GM18868 (cell line): ENCODE measurements at regions not wholly inside any gene's neighbourhood (a gene's known extent, or its start where the extent isn't known, plus 50 kb on each side); places are given as distances from the start of the nearest gene placed in this dataset.

Experiments
- ATAC-seq: cut with Tn5 transposase; IDR thresholded peaks from one replicate; pipeline ENCODE4 v1.9.1; 2021; ENCODE audit warnings: mild to moderate bottlenecking, moderate library complexity; ENCODE audit not compliant: unreplicated experiment

- ATAC-seq: no peak
Measured at GRCh38 chr2:16615687-16616615, 49.7 kb downstream of the CYRIA start.

DNA sequence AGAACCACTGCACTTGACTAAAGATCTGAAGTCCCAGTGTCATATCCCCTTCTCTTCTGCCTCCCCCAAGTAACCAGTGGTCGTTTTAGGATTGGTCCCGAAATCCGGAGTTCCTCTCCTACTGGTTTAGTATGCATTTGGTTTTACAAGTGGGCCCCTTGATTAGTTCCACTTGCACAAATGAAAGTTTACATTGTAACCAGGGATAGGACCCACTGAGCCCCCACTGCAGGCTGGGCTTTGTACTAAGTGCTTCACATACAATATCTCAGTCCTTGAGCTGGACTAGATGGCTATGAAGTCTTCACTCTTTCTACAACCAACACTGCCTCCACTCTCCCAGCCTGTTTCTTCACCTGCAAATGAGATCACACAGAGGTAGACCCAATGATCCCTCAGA, 50.4 kb downstream of the CYRIA start:
- no peak for ATAC-seq

GRCh38 chr2:16614314-16614860, 51.2 kb downstream of the CYRIA start:
- no peak for ATAC-seq

GRCh38 chr2:16613539-16614011, 52.1 kb downstream of the CYRIA start:
- peak; percentile 42 for ATAC-seq

- ATAC-seq: no peak
Measured at GRCh38 chr2:16612490-16612889, 53.1 kb downstream of the CYRIA start.

DNA sequence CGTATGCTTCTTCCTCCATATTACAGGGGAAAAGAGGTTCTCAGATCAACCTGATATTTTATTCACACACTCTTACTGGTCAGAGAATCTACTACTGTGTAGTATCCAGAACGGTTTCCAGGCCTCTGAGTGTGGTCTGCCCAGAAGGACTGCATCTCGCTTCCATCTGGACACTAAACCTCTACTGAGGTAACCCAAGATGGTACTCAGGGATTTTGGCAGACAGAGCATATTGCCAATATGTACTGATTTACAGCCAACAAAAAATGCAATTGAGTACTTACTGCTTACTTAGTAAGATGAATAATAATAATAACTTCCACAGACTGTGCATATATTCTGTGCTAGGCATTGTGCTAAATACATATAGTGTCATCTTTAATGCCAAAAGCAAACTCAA, 55.8 kb downstream of the CYRIA start:
- ATAC-seq: no peak

GRCh38 chr2:16608661-16609643, 56.7 kb downstream of the CYRIA start:
- peak; percentile 91 for ATAC-seq

GRCh38 chr2:16607301-16607700, 58.3 kb downstream of the CYRIA start:
- no peak for ATAC-seq

- ATAC-seq: no peak
Measured at GRCh38 chr2:16604236-16604635, 61.4 kb downstream of the CYRIA start.

DNA sequence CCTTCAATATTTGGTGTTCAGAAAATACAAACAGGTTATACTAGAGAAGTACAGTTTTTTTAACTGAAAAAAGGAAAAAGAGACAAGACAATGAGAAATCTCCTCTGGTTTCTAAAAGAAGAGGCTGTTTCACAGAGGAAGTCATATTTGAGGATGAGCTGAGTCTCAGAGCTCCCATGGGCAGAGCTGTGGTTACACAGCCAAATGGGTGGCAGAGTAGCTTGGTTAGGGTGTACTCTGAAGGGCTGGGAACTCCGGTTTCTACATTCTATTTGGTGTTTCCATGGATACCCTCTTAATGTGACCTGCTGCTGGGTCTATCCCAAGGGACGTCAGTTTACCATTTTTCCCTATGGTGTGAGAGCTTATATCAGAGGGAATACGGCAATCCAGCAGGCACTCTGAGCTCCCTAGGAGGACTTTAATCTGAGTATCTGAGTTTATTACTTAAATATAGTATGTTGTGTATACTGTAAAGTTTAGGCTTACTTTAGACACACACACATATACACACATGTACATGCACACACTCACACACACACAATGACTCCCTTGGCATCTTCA, 74.2 kb downstream of the CYRIA start:
- no peak for ATAC-seq

DNA sequence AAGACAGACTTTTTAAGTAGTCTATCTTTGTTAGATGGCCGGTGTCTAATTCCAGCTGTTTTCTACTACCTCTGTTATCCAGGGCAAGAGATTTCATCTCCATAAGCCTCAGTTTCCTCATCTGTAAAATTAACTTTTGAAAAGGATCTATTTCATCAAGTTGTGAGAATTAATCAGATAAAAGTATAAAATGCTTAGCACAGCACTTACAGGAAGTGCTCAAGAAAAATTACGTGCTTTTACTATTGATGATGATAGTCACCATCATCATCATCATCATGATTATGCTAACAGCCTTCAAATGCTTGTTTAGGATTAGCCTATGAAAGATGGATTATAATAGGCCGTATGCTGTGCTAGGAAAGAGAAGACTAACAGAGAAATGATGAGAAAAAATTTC, 76.2 kb downstream of the CYRIA start:
- ATAC-seq: no peak

DNA sequence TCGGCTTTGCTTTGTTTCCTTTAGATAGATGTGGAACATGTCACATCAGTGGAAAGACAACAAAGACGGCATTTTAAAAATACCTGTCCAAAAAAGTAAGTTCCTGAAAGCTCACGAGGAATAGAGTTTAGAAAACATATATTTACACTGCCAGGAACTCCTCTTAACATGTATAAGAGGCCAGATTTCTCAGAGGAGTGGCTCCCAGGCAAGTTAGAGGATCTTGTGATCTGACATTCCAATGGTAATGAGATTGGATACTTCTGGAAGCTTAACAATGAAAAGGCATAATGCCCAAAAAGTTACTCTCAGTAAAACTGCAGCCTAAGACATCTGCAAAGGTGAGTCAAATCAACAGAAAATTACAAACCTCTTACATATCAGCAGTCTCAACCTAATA, 77.1 kb downstream of the CYRIA start:
- ATAC-seq: no peak

DNA sequence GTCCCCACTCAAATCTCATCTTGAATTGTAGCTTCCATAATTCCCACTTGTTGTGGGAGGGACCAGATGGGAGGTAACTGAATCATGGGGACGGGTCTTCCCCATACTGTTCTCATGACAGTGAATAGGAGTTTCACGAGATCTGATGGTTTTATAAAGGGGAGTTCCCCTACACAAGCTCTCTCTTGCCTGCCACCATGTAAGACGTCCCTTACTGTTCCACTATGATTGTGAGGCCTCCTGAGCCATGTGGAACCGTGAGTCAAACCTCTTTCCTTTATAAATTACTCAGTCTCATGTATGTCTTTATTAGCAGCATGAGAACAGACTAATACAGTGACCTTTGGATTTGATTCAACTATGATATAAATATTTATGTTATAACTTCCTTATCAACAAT, 78.0 kb downstream of the CYRIA start:
- ATAC-seq: no peak

GRCh38 chr2:16584824-16585540, 80.7 kb downstream of the CYRIA start:
- ATAC-seq: no peak

- no peak for ATAC-seq
Measured at GRCh38 chr2:16584084-16584483, 81.5 kb downstream of the CYRIA start.

- ATAC-seq: no peak
Measured at GRCh38 chr2:16581241-16581640, 84.4 kb downstream of the CYRIA start.

DNA sequence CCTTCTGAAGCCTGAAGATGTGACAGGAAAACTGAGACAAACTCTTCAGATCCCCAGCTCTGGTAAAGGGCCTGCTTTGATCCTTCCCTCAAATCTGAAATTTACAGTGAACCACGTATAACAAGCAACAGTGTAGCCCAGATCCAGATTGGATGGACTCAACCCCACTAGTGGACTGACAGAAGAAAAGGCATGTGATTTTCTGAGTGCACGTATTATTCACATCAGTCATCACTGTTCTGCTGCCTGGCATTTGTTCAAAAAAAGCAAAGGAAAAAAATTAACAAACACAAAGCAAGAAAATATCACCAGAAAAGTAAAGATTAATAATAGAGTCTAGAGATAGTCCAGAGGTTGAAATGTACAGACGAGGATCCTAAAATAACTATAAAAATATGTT, 87.6 kb downstream of the CYRIA start:
- no peak for ATAC-seq

DNA sequence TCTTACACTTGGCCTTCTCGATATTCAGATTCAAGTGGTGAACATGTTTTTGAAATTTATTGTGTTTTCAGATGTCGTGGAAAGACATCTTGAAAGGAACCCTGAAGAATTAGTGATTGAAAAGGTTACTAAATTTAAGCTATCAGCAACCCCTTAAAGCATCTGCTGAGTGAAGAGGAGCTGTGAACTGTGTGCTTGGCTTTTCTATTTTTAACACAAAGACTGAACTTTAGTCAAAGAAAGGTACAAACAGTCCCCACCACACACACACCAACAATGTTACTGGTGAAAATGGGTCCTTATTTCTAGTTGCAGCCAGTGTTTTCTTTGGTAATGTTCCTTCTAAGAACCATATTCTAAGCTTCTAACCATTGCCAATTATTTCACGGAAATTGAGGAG, 95.1 kb downstream of the CYRIA start:
- no peak for ATAC-seq

DNA sequence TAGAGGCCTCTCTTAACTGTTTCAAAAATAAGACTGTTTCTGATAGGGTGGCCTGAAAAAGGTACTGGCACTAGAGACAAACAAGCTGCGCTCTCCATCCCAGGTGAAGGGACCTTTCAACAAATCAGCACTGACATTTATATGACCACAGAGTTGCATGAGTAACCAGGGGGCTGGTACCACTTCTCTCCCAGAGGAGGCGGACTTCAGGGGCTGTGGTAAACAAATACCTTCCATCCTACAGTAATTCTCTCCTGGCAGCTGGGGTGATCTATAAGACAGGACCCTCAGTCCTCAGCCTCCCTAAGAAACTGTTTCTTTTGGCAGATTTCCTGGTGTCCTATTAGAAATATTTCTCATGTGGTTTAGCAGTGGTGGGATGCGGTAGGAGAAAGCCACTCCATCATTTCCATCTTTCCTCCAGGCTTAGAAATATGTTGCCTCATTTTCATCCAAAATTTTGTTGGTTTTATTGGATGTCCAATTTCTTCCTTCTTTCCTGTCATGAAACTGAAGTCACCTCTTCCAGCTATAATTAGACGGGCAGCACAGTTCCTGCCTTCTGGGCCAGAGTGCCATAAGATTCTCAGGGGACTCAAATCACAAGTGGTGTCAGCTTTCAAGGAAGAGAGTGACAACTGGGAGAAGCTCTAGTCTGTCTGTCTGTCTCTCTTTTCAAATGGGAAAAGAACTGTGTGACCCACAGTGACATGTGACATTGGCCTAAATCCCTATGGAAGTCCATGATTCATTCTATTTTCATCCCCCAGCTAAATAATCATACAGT, 96.4 kb downstream of the CYRIA start:
- no peak for ATAC-seq
